H1 (cell line): ENCODE measurements at regions not wholly inside any gene's neighbourhood (a gene's known extent, or its start where the extent isn't known, plus 50 kb on each side); places are given as distances from the start of the nearest gene placed in this dataset.

Experiments
- ATF3 ChIP-seq: IDR thresholded peaks from 2 replicates; pipeline ENCODE4 v1.6.1; 2011; ENCODE audit warnings: low read depth, mild to moderate bottlenecking, low read length; ENCODE audit not compliant: insufficient read depth
- GABPA ChIP-seq: IDR thresholded peaks from 2 replicates; pipeline ENCODE4 v1.6.1; 2011; ENCODE audit warnings: mild to moderate bottlenecking, low read length, moderate library complexity, borderline replicate concordance; ENCODE audit not compliant: insufficient read depth
- RAD21 ChIP-seq, 2 experiments: IDR thresholded peaks in 1 of 2; conservative IDR thresholded peaks in 1 of 2; 2 replicates each; pipeline ENCODE4 v1.6.1; 2011; ENCODE audit warnings: low read depth in 2 of 2, low read length in 2 of 2, improper control_type of control experiment in 1 of 2, inconsistent platforms in 1 of 2, mild to moderate bottlenecking in 1 of 2, moderate library complexity in 1 of 2
- SAP30 ChIP-seq: fragments of 300-600 bp; sonication (generic); IDR thresholded peaks from 2 replicates; pipeline ENCODE4 v1.7.1; 2012; ENCODE audit warnings: low read length, moderate library complexity, mild to moderate bottlenecking, inconsistent platforms; ENCODE audit not compliant: insufficient read depth, insufficient replicate concordance

- TF ChIP-seq ATF3 (no peak), RAD21 (IDR thresholded peaks at IDR 0.05 in 1 of 2, conservative IDR thresholded peaks at IDR 0.05 in 1 of 2; ENCODE audit: low read depth in 2 of 2, low read length in 2 of 2) (no peak), SAP30 (no peak), GABPA (no peak)
- TF ChIP-seq, all 59 proteins: peak for 0
Observed at GRCh38 chr13:50512474-50513299, 330.8 kb downstream of the DLEU7 start (continued).
